DOHH2 (cell line): ENCODE measurements at regions not wholly inside any gene's neighbourhood (a gene's known extent, or its start where the extent isn't known, plus 50 kb on each side); places are given as distances from the start of the nearest gene placed in this dataset.
"Not testable (repeated sequence)": the region's sequence is repeated elsewhere in the genome, so short reads cannot be mapped to it uniquely, and the experiment has no call there.

Source experiments
- CTCF ChIP-seq: fragments of 200-600 bp; sonication (generic); IDR thresholded peaks from one replicate; pipeline ENCODE4 v1.5.1; 2014; ENCODE audit warnings: antibody characterized with exemption, mild to moderate bottlenecking, low read depth, low read length; ENCODE audit not compliant: poor library complexity, severe bottlenecking
- EZH2phosphoT487 ChIP-seq: fragments of 200-600 bp; sonication (generic); IDR thresholded peaks from 2 replicates; pipeline ENCODE4 v1.6.1; 2017; ENCODE audit warnings: borderline replicate concordance, mild to moderate bottlenecking, antibody characterized with exemption, low read length, moderate library complexity, mixed read lengths

- not testable (repeated sequence) for TF ChIP-seq CTCF, EZH2phosphoT487
These were observed 181.2 kb downstream of the ZNF92 start for GRCh38 chr7:65554553-65555476.
